ENCODE measurements at regions not wholly inside any gene's neighbourhood (a gene's known extent, or its start where the extent isn't known, plus 50 kb on each side); places are given as distances from the start of the nearest gene placed in this dataset.

DNA sequence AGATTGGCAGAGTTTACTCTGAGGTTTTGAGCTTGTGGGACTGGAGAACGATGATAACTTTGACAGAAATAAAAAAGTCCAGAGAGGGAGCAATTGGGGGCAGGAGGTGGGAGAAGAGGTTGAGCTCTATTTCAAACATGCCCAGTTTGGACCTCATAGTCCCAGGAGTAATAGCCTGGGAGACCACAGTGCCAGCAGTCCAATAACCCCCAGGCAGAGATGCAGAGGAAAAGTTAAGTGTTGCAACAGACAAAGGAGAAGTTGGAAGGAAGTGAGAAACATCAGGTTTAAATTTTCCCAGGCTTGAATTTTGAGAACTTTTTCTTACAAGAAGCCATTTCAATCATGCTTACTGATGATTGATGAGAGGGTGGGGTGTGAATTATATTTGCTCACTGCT is 117.0 kb upstream of the GHR start:
- Histone ChIP-seq H3K9ac (ENCODE audit: low read length) (no peak overlapping the region), H3K27ac (ENCODE audit: low read depth, low read length) (no peak overlapping the region), H3K4me1 (ENCODE audit: insufficient read depth, low read length) (no peaks in the 10 kb centered on the region), H2AFZ (ENCODE audit: low read depth, low read length) (no peak overlapping the region), H3K4me2 (ENCODE audit: low read length) (no peak overlapping the region), H4K20me1 (ENCODE audit: insufficient read depth, low read length) (no peaks in the 10 kb centered on the region), H3K27me3 (ENCODE audit: insufficient read depth, low read length) (no peaks in the 10 kb centered on the region), H3K79me2 (ENCODE audit: insufficient read depth, low read length) (no peaks in the 10 kb centered on the region), H3K4me3 (ENCODE audit: insufficient read depth, low read depth, low read length) (no peak overlapping the region), H3K9me3 (ENCODE audit: insufficient read depth, low read depth, low read length) (no peaks in the 10 kb centered on the region), H3K36me3 (ENCODE audit: insufficient read depth, low read length) (no peaks in the 10 kb centered on the region)
- no peaks in the 10 kb centered on the region for H3K4me1 Mint-ChIP-seq (ENCODE audit: low read depth, unreplicated experiment)
- no peak overlapping the region for H3K27ac Mint-ChIP-seq (ENCODE audit: unreplicated experiment)
- no peak overlapping the region for H3K4me3 Mint-ChIP-seq (ENCODE audit: unreplicated experiment)
- H3K36me3 Mint-ChIP-seq (ENCODE audit: low read depth, unreplicated experiment) = no peaks in the 10 kb centered on the region
- peaks cover 15% of the 10 kb centered on the region for H3K27me3 Mint-ChIP-seq (ENCODE audit: low read depth, unreplicated experiment)
- TF ChIP-seq EZH2 (IDR thresholded peaks at IDR 0.05; ENCODE audit: insufficient read depth, low read length) = no peak
- TF ChIP-seq, protein P1, sequence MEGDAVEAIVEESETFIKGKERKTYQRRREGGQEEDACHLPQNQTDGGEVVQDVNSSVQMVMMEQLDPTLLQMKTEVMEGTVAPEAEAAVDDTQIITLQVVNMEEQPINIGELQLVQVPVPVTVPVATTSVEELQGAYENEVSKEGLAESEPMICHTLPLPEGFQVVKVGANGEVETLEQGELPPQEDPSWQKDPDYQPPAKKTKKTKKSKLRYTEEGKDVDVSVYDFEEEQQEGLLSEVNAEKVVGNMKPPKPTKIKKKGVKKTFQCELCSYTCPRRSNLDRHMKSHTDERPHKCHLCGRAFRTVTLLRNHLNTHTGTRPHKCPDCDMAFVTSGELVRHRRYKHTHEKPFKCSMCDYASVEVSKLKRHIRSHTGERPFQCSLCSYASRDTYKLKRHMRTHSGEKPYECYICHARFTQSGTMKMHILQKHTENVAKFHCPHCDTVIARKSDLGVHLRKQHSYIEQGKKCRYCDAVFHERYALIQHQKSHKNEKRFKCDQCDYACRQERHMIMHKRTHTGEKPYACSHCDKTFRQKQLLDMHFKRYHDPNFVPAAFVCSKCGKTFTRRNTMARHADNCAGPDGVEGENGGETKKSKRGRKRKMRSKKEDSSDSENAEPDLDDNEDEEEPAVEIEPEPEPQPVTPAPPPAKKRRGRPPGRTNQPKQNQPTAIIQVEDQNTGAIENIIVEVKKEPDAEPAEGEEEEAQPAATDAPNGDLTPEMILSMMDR (IDR thresholded peaks at IDR 0.05; ENCODE audit: insufficient read depth, low read depth, low read length) = no peak
- H3K9me3 Mint-ChIP-seq (ENCODE audit: unreplicated experiment) = peaks cover 1% of the 10 kb centered on the region
- FAIRE-seq (no peak), DNase-seq (ENCODE audit: low read depth) (no peak)

DNA sequence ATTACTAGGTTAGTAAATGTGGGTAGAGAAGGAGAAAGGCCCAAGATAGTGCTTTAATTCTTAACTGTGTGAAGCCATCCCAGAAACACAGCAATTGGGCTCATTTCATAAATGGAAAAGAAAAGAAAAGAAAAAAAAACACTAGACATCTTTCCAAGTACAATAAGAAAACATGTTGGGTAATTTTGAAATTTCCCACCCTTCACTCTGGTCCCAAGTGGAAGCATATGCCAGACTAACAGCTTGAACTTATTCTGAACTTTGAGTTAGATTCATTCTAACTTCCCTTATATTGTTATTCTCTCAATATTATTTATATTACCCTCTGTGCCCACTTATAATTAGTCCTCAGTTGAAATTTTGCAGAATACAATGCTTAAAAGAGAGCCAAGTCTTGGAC is 113.4 kb upstream of the GHR start:
- Mint-ChIP-seq H3K4me3 (ENCODE audit: unreplicated experiment) (no peak overlapping the region), H3K9me3 (ENCODE audit: unreplicated experiment) (peaks cover 3% of the 10 kb centered on the region), H3K27me3 (ENCODE audit: low read depth, unreplicated experiment) (peaks cover 21% of the 10 kb centered on the region), H3K36me3 (ENCODE audit: low read depth, unreplicated experiment) (no peaks in the 10 kb centered on the region), H3K27ac (ENCODE audit: unreplicated experiment) (no peak overlapping the region), H3K4me1 (ENCODE audit: low read depth, unreplicated experiment) (no peaks in the 10 kb centered on the region)
- Histone ChIP-seq H3K36me3 (ENCODE audit: insufficient read depth, low read length) (no peaks in the 10 kb centered on the region), H3K27me3 (ENCODE audit: insufficient read depth, low read length) (no peaks in the 10 kb centered on the region), H3K4me3 (ENCODE audit: insufficient read depth, low read depth, low read length) (no peak overlapping the region), H3K27ac (ENCODE audit: low read depth, low read length) (no peak overlapping the region), H4K20me1 (ENCODE audit: insufficient read depth, low read length) (no peaks in the 10 kb centered on the region), H3K4me2 (ENCODE audit: low read length) (no peak overlapping the region), H2AFZ (ENCODE audit: low read depth, low read length) (no peak overlapping the region), H3K9me3 (ENCODE audit: insufficient read depth, low read depth, low read length) (no peaks in the 10 kb centered on the region), H3K4me1 (ENCODE audit: insufficient read depth, low read length) (no peaks in the 10 kb centered on the region), H3K79me2 (ENCODE audit: insufficient read depth, low read length) (no peaks in the 10 kb centered on the region), H3K9ac (ENCODE audit: low read length) (no peak overlapping the region)
- no peak for DNase-seq (ENCODE audit: low read depth)
- no peak for FAIRE-seq
- TF ChIP-seq EZH2 (IDR thresholded peaks at IDR 0.05; ENCODE audit: insufficient read depth, low read length) = no peak
- TF ChIP-seq, protein P1 (IDR thresholded peaks at IDR 0.05; ENCODE audit: insufficient read depth, low read depth, low read length) = no peak

DNA sequence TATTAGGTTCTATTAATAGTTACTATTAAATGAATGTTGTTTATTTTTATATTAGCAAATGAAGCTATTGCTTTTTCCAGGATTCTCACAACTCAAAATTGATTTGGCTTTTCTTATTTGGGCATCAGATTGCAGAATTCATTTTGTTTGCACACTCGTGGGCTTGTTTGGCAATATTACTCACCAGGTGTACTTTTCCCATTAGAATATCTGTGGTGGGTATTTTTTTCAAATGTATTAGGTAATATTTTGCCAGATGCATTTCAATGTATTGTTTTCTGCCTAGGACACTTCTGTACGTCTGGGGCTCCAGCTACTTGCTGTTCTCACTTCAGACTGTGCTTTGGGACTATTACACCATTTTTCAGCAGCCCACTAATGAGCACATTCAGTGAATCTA is 108.0 kb upstream of the GHR start:
- no peaks in the 10 kb centered on the region for H3K27me3 ChIP-seq (ENCODE audit: insufficient read depth, low read length)
- H3K4me3 ChIP-seq (ENCODE audit: insufficient read depth, low read depth, low read length) = no peak overlapping the region
- no peaks in the 10 kb centered on the region for H3K4me1 Mint-ChIP-seq (ENCODE audit: low read depth, unreplicated experiment)
- DNase-seq (ENCODE audit: low read depth) (no peak), FAIRE-seq (no peak)
- H3K9ac ChIP-seq (ENCODE audit: low read length) = no peak overlapping the region
- peaks cover 6% of the 10 kb centered on the region for H3K27me3 Mint-ChIP-seq (ENCODE audit: low read depth, unreplicated experiment)
- no peaks in the 10 kb centered on the region for H3K36me3 ChIP-seq (ENCODE audit: insufficient read depth, low read length)
- H3K4me3 Mint-ChIP-seq (ENCODE audit: unreplicated experiment) = no peak overlapping the region
- peaks cover 14% of the 10 kb centered on the region for H3K9me3 Mint-ChIP-seq (ENCODE audit: unreplicated experiment)
- H3K27ac ChIP-seq (ENCODE audit: low read depth, low read length) = no peak overlapping the region
- no peak overlapping the region for H3K4me2 ChIP-seq (ENCODE audit: low read length)
- no peaks in the 10 kb centered on the region for H4K20me1 ChIP-seq (ENCODE audit: insufficient read depth, low read length)
- no peak overlapping the region for H2AFZ ChIP-seq (ENCODE audit: low read depth, low read length)
- TF ChIP-seq, protein P1 (IDR thresholded peaks at IDR 0.05; ENCODE audit: insufficient read depth, low read depth, low read length) = no peak
- TF ChIP-seq EZH2 (IDR thresholded peaks at IDR 0.05; ENCODE audit: insufficient read depth, low read length) = no peak
- no peak overlapping the region for H3K27ac Mint-ChIP-seq (ENCODE audit: unreplicated experiment)
- no peaks in the 10 kb centered on the region for H3K4me1 ChIP-seq (ENCODE audit: insufficient read depth, low read length)
- H3K9me3 ChIP-seq (ENCODE audit: insufficient read depth, low read depth, low read length) = no peaks in the 10 kb centered on the region
- no peaks in the 10 kb centered on the region for H3K36me3 Mint-ChIP-seq (ENCODE audit: low read depth, unreplicated experiment)
- H3K79me2 ChIP-seq (ENCODE audit: insufficient read depth, low read length) = no peaks in the 10 kb centered on the region

All from astrocyte (in vitro differentiated cells and primary cell).